D341Med (cell line): ENCODE measurements at regions not wholly inside any gene's neighbourhood (a gene's known extent, or its start where the extent isn't known, plus 50 kb on each side); places are given as distances from the start of the nearest gene placed in this dataset.
"Not testable (repeated sequence)": the region's sequence is repeated elsewhere in the genome, so short reads cannot be mapped to it uniquely, and the experiment has no call there.

Experiments
- DNase-seq: peaks from one replicate; pipeline ENCODE4 v3.0.0; 2012; ENCODE audit warnings: low spot score

DNA sequence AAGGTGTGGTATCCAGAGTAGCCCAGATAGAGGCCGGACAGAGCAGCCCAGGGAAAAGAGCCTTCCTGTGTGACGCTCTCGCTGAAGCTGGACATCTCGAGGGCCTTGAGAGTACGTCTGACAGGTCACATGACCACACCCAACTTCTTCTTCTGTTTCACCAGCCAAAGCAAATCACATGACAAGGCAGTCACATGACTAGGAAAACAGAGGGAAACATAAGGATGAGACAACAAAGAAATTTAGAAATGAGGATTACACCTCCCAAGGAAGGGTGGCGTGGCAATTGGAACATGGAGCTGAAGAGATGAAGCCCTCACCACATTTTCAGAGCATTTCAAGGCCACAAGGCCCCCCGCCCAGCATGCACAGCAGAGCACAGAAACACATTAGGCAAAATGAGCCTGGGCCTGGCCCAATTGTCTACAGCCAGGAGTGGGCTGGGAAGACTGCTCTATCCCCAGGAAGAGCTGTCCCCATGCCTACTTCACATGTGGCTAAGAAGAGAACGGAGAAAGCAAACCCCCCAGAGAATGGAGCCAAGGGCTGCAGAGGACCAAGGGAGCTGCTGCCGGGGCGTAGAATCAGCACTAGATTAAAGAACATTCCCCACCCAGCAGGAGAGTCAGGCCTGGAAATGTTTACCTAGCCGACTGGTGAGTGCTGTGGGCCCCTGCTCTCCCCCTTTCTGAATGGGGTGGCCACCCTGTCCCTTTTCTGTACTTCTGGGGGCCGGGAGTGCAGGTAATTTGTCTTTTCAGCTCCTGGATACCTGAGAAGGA, 305.1 kb downstream of the NPHP4 start:
- no peak for DNase-seq

DNA sequence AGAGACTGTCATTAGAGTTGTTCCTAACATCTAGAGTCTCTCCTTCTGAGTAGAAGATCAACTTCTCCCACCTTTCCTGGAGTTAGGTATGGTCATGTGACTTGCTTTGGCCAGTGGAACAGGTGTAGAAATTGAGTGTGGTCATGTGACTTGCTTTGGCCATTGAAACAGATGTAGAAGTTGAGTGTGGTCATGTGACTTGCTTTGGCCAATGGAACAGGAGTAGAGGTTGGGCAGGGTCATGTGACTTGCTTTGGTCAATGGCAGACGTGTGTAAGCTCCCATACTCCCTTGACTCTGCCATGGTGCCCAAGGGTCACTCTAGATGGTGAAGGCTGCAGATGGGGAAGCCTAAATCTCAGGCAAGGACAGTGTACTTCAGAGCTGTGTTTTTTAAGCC, 306.0 kb downstream of the NPHP4 start:
- no peak for DNase-seq

DNA sequence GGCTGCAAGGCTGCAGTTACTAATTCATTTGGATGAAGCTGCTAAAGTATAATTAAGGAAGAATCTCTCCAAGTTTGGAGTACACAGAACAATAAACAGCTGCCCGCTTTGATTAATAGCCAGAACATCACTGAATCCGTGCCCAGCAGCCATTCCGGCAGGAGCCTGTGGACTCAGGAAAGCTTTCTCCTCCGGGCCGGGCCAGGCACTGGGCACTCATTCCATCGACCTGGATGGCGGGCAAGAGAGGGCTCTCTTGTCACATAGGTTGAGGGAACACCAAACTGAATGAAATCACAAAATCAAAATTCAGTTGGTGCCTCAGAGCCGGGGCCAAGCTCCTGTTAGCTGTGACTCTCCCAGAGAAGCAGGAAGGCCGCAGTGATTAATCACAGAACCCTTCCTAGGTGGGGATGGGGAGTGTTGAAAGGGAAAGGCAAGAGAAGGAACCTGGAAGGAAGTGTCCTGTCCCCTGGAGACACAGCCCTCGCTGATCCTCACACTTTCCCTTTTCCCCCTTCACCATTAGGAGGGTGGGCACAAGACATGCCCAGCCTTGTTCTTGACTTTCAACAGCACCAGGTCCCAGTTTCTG, 306.7 kb downstream of the NPHP4 start:
- DNase-seq: no peak

DNA sequence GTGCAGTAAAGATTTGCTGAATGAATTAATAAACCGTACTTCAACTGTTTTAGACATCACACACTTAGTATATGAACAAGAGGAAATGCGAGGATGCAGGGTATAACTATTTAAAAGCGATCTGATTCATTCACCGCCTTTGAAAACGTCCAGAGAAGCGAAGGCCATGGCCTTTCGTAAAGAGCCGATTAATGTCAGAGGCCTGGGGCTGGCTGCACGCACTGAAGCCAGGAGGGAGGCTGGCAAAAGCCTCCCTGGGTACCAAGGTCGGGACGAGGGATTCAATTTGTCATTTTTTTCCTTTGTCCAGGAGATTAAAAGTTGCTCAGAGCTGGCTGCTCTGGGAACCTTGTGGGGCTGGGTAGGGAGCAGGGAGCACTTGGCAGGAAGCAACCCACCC, 307.4 kb downstream of the NPHP4 start:
- no peak for DNase-seq

DNA sequence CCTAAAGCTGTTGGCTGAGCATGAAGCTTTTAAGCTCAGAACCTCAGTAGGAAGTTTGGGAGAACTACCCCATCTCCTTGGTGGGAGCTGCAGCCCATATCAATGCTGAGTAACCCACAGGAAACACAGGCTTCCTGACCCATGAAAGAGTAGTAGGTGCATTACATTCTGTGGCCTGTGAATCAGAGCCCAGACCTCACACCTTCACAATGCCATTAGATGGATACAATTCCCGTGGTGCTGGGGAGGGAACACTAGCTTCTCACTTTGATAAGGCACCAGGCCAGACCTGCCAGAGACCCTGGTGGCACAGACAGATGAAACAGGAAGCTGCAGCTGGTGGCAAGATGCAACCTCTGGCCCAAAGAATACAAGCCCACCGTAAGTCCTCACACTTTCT, 308.8 kb downstream of the NPHP4 start:
- no peak for DNase-seq

DNA sequence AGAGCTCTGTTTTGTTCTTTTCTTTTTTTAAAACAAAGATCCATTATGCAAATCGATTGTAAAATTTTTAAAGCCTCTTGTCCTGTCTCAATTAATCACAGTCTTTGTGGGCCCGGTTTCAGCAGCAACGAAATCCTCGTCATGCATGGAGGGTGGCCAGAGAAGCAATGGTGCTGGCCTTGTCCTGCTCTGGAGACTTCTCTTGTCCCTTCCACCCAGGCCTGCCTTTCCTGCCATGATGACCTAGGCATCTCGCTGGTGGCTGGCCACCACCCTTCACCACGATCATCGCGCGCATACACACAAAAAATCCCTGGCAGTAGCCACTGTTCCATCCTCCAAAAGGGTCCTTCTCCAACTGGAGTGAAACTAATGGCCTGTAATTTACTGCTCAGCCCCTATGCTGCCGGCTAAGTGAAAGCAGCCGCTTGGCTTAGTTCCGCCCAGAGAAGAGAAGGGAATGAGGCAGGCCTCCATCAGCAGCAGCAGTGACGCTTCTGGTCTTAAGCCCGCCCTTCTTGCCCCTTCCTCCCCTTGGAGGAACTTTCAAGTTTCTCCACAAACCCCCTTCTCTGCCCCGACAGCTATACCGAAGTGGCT, 309.5 kb downstream of the NPHP4 start:
- DNase-seq: no peak

DNA sequence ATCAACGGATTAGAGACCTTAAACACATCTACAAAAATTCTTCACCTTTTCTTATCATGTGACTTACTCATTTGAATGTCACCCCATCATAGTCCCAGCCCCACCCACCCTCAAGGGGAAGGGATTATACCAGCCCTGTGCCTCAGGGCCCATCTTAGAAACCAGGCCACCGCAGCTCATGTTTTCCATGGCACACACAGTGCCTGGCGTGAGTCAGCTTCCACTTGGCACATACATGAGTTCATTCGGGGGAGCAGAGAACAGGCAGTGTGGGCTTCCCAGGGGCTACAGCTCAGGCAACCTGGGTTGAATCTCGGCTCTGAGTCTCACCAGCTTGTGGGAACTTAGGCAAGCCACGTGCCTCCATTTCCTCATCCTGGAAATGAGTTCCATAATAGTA, 310.6 kb downstream of the NPHP4 start:
- no peak for DNase-seq

DNA sequence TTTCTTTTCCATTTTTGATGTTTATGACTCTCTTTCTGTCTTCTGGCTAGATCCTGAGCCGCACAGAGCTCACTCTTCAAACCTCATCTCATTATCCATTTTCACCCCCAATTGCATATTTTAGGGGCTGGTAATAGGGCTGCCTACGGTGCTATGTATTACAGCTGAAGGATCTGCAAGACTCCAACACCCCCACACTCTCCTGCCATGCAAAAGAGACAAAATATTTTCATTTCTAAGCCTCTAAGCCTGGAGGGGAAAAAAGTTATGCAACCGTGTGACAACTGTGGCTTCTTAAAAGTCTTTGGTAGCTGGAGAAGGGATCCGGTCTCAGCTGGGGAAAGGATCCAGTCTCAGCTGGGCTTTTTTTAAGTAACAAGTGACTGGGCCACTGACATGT, 311.6 kb downstream of the NPHP4 start:
- DNase-seq: no peak

DNA sequence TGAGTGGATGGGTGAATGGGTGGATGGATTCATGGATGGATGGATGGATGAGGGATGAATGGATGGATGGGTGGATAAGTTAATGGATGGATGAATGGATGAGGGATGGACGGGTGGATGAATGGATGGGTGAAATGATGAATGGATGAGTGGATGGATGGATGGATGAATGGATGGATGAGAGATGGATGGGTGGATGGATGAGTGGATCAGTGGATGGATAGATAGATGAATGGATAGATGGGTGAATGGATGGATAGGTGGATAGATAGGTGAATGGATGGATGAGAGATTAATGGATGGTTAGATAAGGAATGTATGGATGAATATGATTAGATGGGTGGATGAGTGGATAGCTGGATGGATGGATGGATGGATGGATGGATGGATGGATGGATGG, 313.5 kb downstream of the NPHP4 start:
- DNase-seq: no peak

DNA sequence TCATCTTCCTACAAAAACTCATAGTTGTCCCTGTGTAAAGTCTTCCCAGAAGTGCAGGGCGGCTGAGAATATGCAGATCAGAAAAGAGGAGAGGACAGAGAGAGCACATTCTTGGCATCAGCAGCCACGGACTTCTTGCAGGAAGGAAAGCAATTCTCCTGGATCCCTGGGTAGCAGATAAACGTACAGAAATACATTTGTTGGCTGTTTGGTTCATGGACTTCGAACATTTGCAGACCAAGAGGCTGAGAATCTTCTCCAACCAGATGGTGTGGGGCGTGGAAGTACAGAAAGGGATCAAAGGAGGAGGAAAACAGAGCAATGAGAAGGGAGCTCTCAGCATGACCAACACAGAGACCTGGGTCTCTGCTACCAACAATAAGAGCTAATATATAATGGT, 319.9 kb downstream of the NPHP4 start:
- not testable (repeated sequence) for DNase-seq

DNA sequence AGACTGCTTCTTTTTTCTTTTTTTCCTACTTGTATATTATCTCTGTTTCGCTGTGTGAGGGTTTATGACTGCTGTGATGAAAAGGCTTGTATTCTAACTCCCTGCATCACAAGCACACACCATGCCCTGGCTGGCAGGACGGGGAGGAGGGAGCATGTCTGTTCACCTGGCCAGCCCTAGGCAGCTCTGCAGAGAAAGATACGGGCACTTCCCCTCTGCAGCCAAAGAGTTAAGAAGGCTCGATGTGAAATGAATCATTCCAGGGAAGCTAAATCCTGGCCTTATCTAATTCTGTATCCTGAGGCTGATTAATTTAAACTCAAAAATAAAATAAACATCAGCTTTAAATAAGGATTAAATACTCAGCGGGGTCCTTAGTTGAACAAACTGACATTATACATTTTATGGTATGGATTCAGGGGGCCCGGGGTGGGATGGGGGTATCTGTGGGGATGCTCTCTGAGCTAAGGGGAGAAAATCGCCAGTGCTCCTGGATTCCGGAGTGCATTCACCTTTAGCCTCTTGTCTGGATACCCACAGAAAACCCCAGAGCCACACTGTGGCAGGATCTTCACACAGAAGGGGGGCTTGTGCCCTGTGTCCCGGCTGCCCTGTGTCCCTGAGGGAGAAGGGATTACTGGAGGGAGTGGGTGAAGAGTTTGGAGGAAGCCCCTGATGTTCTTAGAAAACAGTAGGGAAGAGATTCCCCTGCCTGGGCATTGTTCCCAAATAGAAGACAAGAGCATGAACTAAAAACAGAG, 321.5 kb downstream of the NPHP4 start:
- no peak for DNase-seq

DNA sequence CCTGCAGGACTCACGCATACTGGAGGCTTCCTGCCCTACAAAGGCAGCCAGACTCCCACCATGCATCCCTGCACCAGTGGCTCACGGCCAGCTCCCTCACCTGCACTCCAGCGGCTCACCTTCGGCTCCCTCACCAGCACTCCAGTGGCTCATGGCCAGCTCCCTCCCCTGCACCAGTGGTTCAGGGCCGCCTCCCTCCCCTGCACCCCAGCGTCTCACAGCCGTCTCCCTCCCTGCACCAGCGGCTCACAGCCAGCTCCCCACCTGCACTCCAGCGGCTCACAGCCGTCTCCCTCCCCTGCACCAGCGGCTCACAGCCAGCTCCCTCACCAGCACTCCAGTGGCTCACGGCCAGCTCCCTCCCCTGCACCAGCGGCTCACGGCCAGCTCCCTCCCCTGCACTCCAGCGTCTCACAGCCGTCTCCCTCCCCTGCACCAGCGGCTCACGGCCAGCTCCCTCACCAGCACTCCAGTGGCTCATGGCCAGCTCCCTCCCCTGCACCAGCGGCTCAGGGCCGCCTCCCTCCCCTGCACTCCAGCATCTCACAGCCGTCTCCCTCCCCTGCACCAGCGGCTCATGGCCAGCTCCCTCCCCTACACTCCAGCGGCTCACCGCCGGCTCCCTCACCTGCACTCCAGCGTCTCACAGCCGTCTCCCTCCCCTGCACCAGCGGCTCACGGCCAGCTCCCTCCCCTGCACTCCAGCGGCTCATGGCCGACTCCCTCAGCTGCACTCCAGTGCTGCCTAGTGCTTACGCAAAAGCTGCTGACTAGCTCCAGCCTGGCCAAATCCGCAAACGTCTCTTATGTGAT, 324.5 kb downstream of the NPHP4 start:
- DNase-seq: no peak

DNA sequence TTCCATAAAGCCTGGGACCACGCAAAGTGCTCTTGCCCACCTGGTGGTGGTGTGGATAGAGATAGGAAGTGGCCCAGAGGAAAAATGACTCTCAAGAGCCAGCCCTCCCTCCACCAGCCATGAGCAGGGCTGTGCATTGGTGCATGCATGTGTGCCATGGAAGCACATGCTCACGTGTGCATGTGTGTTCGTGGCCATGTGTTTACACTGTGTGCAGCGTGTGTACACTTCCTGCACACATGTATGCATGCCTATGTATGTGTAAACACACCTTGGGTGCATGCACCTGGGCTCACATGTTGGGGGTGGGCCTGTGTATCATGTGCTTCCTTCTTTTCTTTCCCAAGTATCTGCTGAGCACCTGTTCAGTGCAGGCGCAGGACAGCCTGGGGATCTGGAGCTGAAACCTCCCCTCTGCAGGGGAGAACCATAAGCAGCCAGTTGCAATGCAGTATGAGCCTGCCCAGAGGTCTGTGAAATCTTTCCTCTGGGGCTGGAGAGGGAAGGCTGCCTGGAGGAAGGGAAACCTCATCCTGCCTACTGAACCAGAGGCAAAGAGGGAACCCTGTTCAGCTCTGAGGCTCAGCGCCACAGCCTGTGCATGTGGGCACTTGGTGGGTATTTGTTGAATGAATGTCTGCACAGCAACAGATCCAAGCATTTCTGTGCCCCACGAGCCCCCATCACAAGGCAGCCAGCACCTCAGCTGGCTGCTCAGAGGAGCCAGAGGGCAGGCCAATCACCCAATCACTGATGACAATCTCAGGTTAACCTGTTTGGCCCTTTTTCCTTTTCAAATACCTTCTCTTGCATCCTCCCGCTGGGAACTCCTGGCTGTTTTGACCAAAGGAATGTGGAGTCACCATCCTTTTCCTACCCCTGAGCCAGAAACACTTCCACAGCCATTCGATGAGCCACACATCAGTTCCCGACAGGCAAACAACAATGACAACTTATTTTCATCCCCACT, 327.0 kb downstream of the NPHP4 start:
- no peak for DNase-seq

DNA sequence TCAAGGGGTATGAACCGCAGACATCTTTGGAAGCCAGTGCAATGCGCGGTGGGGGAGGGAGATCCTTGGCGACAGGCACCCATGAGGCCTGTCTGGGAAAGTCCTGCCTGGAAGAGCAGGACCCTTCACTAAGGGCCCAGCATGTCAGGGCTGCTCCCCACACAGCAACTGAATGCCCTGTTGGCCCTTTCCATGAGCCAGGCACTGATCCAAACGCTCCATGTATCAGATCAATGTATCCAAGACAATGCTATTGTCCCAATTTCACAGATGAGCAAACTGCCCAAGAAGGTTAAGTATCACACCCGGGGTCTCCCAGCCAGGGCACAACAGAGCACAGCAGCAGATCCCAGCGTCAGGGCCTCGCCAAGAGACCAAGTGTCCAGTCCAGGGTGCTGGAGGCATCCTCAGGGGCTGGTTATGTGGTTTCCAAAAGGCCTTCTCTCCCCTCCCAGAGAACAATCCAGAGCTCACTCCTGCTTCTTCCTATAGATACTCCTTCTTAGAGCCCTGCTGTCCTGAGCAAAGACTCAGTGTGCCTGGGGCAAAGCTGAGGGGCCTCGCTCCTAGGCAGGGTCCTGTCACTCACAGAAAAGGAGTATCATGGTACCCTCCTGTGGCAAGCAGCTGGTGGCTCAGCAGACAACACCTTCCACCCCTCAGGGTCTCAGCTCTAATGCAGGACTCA, 328.0 kb downstream of the NPHP4 start:
- DNase-seq: no peak

DNA sequence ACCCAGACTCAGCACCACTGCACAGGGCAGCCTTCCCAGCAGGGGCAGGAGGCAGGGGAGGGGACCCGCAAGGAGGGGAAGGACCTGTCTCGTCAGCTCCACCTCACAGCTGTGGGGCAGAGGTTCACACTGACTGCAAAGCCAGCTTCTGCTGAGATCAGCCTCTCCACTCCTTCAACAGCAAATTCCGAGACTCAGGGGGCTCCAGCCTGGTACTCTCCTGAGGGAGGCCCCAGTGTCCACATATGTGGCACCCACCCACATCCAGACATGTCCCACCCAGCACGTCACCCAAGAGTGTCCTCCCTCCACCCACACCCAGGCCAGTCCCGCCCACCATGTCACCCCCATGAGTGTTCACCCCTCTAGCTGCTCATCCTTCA, 329.5 kb downstream of the NPHP4 start:
- no peak for DNase-seq

DNA sequence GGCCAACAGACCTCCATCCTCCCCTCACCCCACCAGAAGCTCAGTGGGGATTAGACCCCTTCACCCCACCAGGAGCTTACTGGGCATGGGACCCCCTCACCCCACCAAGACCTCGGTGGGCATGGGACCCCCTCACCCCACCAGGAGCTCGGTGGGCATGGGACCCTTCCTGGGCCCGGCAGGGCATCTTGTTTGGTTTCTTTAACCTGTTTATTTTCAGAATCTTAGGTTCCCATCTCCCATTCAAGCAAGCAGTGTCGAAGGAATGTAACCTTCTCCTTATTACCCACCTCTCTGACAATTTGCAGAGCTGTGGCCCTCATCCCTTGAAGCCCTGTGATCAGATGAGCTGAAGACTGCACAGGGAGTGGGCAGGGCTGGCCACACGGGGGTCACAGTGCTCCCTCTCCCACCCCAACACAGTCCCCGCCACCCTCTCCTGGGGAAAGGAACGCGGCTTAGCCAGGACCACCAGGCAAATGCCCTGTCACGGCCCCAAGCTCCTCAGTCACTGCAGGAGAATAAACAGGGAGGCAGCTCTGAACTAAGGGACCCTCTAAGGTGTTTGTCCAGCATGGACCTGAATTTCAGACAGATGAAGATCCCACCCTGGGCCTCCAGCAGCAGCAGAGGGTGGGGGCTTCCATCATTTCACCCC, 330.0 kb downstream of the NPHP4 start:
- no peak for DNase-seq

DNA sequence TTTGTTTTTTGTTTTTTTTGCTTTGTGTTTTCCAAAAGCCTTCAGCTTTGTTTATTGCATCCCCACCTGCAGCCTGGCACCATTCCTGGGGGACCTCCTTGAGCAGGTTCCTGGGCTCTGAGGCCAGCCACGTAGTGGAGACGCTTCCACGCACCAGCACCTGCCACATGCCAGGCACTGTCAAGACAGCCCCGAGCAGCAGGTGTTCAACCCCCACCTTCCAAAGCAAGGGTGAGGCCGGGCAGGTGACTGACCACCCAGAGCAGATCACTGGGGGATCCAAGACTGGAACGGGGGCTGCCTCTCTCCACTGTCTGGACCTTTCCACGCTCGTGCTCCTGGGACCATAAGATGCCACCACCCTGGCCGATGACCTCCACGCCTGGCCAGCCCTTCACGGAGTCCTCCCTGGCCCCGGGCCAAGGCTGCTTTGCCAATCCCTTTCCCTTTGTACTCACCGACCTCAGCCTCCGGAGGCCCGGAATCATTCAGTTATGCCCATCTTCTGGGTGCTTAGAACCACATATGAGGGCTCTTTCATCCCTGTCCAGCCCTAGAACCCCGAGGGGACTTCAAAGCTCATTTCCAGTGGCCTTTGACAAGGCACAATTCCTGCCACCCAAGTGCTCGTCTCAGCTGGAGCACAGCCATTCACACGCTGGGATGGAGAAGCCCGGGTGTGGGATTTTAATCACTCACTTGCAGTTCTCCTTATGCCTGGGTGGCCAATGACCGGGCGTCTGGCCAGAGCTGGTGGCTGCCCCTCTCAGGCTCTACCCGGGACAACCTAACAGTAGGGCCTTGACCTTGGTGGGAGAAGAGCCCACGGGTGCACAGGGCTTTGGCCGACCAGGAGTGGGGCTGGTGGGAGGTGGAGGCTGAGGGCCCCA, 330.8 kb downstream of the NPHP4 start:
- no peak for DNase-seq

DNA sequence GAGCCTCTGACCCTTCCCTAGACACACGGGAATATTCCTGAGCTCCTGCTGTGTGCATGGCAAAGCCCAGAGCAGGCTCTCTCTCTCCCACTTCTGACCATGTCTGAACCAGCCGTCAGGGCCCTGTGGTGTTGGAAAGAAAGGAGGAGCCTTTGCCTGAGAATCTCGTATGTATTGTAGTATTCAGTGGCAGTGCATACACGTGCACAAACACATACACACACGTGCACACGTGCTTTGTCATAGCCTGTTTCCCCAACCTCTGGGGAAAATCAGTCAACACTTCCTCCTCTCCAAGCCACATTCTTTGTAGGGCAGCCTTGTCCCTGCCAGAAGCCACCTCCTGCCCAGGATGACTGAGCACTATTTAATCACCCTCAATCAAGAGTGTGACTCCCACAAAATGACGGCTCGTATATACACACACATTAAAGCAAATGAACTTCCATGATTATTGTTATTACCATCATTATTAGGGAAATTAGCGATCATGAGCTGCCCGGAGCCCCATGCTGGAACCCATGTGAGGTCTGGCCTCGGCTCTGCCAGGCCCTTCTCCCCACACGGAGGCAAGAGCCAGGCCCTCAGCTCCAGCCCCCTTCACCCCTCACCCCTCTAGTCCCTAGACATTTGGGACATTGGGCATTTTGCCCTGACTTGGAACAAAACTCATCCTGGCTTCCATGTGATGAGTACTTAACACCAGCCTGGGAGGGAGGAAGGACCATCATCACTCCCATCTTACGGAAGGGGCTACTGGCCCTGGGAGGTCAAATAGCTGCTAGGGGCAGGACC, 331.9 kb downstream of the NPHP4 start:
- no peak for DNase-seq
